SK-N-DZ (cell line): ENCODE measurements at regions not wholly inside any gene's neighbourhood (a gene's known extent, or its start where the extent isn't known, plus 50 kb on each side); places are given as distances from the start of the nearest gene placed in this dataset.
A peak's percentile ranks its signal among the peaks of the same experiment; 100 is the strongest.

ENCODE experiments used
- DNase-seq: peaks from one replicate; pipeline ENCODE4 v3.0.0-alpha.2; 2015; ENCODE audit warnings: low spot score

- no peak for DNase-seq
These were observed 682.4 kb upstream of the ATXN8OS start for GRCh38 chr13:69425235-69425634.

GRCh38 chr13:69423844-69424243 is 683.8 kb upstream of the ATXN8OS start:
- DNase-seq: no peak

GRCh38 chr13:69418319-69418718 is 689.3 kb upstream of the ATXN8OS start:
- no peak for DNase-seq

GRCh38 chr13:69410761-69411160 is 696.9 kb upstream of the ATXN8OS start:
- DNase-seq: no peak

GRCh38 chr13:69391756-69392155 is 715.9 kb upstream of the ATXN8OS start:
- no peak for DNase-seq

- DNase-seq: no peak
These were observed 717.7 kb upstream of the ATXN8OS start for GRCh38 chr13:69389899-69390298.

GRCh38 chr13:69373747-69374425 is 733.7 kb upstream of the ATXN8OS start:
- DNase-seq: no peak

- DNase-seq: no peak
These were observed 744.3 kb upstream of the ATXN8OS start for GRCh38 chr13:69363360-69363759.

- DNase-seq: peak; percentile 76
These were observed 776.4 kb upstream of the ATXN8OS start for GRCh38 chr13:69331245-69331644.

- DNase-seq: peak; percentile 37
These were observed 783.3 kb upstream of the ATXN8OS start for GRCh38 chr13:69324090-69324886.

- no peak for DNase-seq
These were observed 788.0 kb upstream of the ATXN8OS start for GRCh38 chr13:69319656-69320055.

GRCh38 chr13:69315039-69315438 is 792.6 kb upstream of the ATXN8OS start:
- DNase-seq: no peak

GRCh38 chr13:69306766-69307165 is 800.9 kb upstream of the ATXN8OS start:
- DNase-seq: no peak

- DNase-seq: no peak
These were observed 807.5 kb upstream of the ATXN8OS start for GRCh38 chr13:69300131-69300530.

- no peak for DNase-seq
These were observed 811.5 kb upstream of the ATXN8OS start for GRCh38 chr13:69296130-69296529.

GRCh38 chr13:69292789-69293425 is 814.7 kb upstream of the ATXN8OS start:
- no peak for DNase-seq

GRCh38 chr13:69291292-69291906 is 816.2 kb upstream of the ATXN8OS start:
- DNase-seq: no peak

GRCh38 chr13:69288026-69288425 is 819.6 kb upstream of the ATXN8OS start:
- DNase-seq: no peak

GRCh38 chr13:69287050-69287698 is 820.5 kb upstream of the ATXN8OS start:
- DNase-seq: no peak

- no peak for DNase-seq
These were observed 823.8 kb upstream of the ATXN8OS start for GRCh38 chr13:69283837-69284236.

GRCh38 chr13:69283301-69283700 is 824.3 kb upstream of the ATXN8OS start:
- no peak for DNase-seq

- DNase-seq: no peak
These were observed 827.2 kb upstream of the ATXN8OS start for GRCh38 chr13:69280399-69280798.
